ENCODE measurements at regions not wholly inside any gene's neighbourhood (a gene's known extent, or its start where the extent isn't known, plus 50 kb on each side); places are given as distances from the start of the nearest gene placed in this dataset.
"Not testable (repeated sequence)": the region's sequence is repeated elsewhere in the genome, so short reads cannot be mapped to it uniquely, and the experiment has no call there.

GRCh38 chr9:15372455-15372854 lies 50.2 kb upstream of the SNAPC3 start:
- H3K9me3 ChIP-seq: no peaks in the 10 kb centered on the region
- ATAC-seq: no peak
- H3K4me1 ChIP-seq: no peaks in the 10 kb centered on the region
- peak overlapping the region; percentile 31 for H3K27ac ChIP-seq
- no peak for TF ChIP-seq CTCF (IDR thresholded peaks at IDR 0.05)
- no peaks in the 10 kb centered on the region for H3K36me3 ChIP-seq
- H3K4me3 ChIP-seq: no peak overlapping the region
- no peak for DNase-seq
- H3K27me3 ChIP-seq (ENCODE audit: low read depth): no peaks in the 10 kb centered on the region
- intact Hi-C loops (cut with DNase I): no loop called here

GRCh38 chr9:15371448-15371845 lies 51.2 kb upstream of the SNAPC3 start:
- Histone ChIP-seq H3K27me3 (ENCODE audit: low read depth) (no peaks in the 10 kb centered on the region), H3K9me3 (no peaks in the 10 kb centered on the region), H3K27ac (no peak overlapping the region), H3K4me1 (no peaks in the 10 kb centered on the region), H3K4me3 (no peak overlapping the region), H3K36me3 (no peaks in the 10 kb centered on the region)
- ATAC-seq (no peak), DNase-seq (no peak)
- no peak for TF ChIP-seq CTCF (IDR thresholded peaks at IDR 0.05)
- intact Hi-C loops (cut with DNase I): no loop called here

- DNase-seq (no peak), ATAC-seq (no peak)
- intact Hi-C loops (cut with DNase I): no loop called here
- TF ChIP-seq CTCF (IDR thresholded peaks at IDR 0.05): no peak
- Histone ChIP-seq H3K4me3 (no peak overlapping the region), H3K27me3 (ENCODE audit: low read depth) (no peaks in the 10 kb centered on the region), H3K36me3 (no peaks in the 10 kb centered on the region), H3K9me3 (no peaks in the 10 kb centered on the region), H3K27ac (no peak overlapping the region), H3K4me1 (no peaks in the 10 kb centered on the region)
Measured at GRCh38 chr9:15370466-15371447, 51.9 kb upstream of the SNAPC3 start.

- TF ChIP-seq CTCF (IDR thresholded peaks at IDR 0.05): no peak
- no peaks in the 10 kb centered on the region for H3K27me3 ChIP-seq (ENCODE audit: low read depth)
Measured at GRCh38 chr9:15369871-15370270, 52.8 kb upstream of the SNAPC3 start.

GRCh38 chr9:15369238-15369637 lies 53.4 kb upstream of the SNAPC3 start:
- H3K36me3 ChIP-seq: no peaks in the 10 kb centered on the region
- ATAC-seq: no peak
- H3K27me3 ChIP-seq (ENCODE audit: low read depth): no peaks in the 10 kb centered on the region
- no peaks in the 10 kb centered on the region for H3K9me3 ChIP-seq
- DNase-seq: no peak
- H3K27ac ChIP-seq: no peak overlapping the region
- H3K4me1 ChIP-seq: no peaks in the 10 kb centered on the region
- TF ChIP-seq CTCF (IDR thresholded peaks at IDR 0.05): no peak
- H3K4me3 ChIP-seq: no peak overlapping the region
- intact Hi-C loops (cut with DNase I): no loop called here

More at GRCh38 chr9:15369871-15370270, 52.8 kb upstream of the SNAPC3 start:
- H3K4me3 ChIP-seq: no peak overlapping the region
- no peaks in the 10 kb centered on the region for H3K9me3 ChIP-seq
- no peaks in the 10 kb centered on the region for H3K4me1 ChIP-seq
- ATAC-seq: no peak
- no peak for DNase-seq
- intact Hi-C loops (cut with DNase I): no loop called here
- no peaks in the 10 kb centered on the region for H3K36me3 ChIP-seq
- H3K27ac ChIP-seq: no peak overlapping the region

GRCh38 chr9:15364975-15365553 lies 57.6 kb upstream of the SNAPC3 start:
- H3K4me1 ChIP-seq; H3K9me3 ChIP-seq; H3K4me3 ChIP-seq; H3K36me3 ChIP-seq; H3K27ac ChIP-seq; DNase-seq; intact Hi-C loops (cut with DNase I); H3K27me3 ChIP-seq (ENCODE audit: low read depth); ATAC-seq: not testable (repeated sequence)

Measured in lower lobe of right lung (tissue), 2 donors.